SJSA1 (cell line): ENCODE measurements at regions not wholly inside any gene's neighbourhood (a gene's known extent, or its start where the extent isn't known, plus 50 kb on each side); places are given as distances from the start of the nearest gene placed in this dataset.

Experiments used
- DNase-seq, 2 experiments: peaks; one replicate each; pipeline ENCODE4 v3.0.0-alpha.2; 2015 to 2020; ENCODE audit warnings: low spot score in 2 of 2, low read depth in 1 of 2
- H3K27ac ChIP-seq: fragments of 250-450 bp; sonication (Bioruptor Pico); 2 replicates; pipeline ENCODE4 v1.5.1; 2020; ENCODE audit warnings: mild to moderate bottlenecking, moderate library complexity
- H3K27me3 ChIP-seq: fragments of 250-450 bp; sonication (Bioruptor Pico); replicated peaks from 2 replicates; pipeline ENCODE4 v1.5.1; 2020; ENCODE audit warnings: mild to moderate bottlenecking, moderate library complexity
- H3K36me3 ChIP-seq: fragments of 250-450 bp; sonication (Bioruptor Pico); 2 replicates; pipeline ENCODE4 v1.5.1; 2020; ENCODE audit warnings: mild to moderate bottlenecking
- H3K4me1 ChIP-seq: fragments of 250-450 bp; sonication (Bioruptor Pico); replicated peaks from 2 replicates; pipeline ENCODE4 v1.6.1; 2021; ENCODE audit warnings: mild to moderate bottlenecking
- H3K4me3 ChIP-seq: fragments of 250-450 bp; sonication (Bioruptor Pico); 2 replicates; pipeline ENCODE4 v1.5.1; 2020; ENCODE audit warnings: mild to moderate bottlenecking
- H3K9me3 ChIP-seq: fragments of 250-450 bp; sonication (Bioruptor Pico); replicated peaks from 2 replicates; pipeline ENCODE4 v1.5.1; 2020; ENCODE audit warnings: mild to moderate bottlenecking

- Histone ChIP-seq H3K4me1 (no peaks in the 10 kb centered on the region), H3K9me3 (no peaks in the 10 kb centered on the region), H3K27ac (no peak overlapping the region), H3K4me3 (no peak overlapping the region), H3K36me3 (no peaks in the 10 kb centered on the region), H3K27me3 (no peaks in the 10 kb centered on the region)
- no peak for DNase-seq
These were observed 438.0 kb upstream of the NXPH2 start for GRCh38 chr2:139218181-139218580.

GRCh38 chr2:139217641-139218040 lies 437.5 kb upstream of the NXPH2 start:
- H3K27me3 ChIP-seq = no peaks in the 10 kb centered on the region
- no peak for DNase-seq

GRCh38 chr2:139216435-139216834 lies 436.2 kb upstream of the NXPH2 start:
- Histone ChIP-seq H3K9me3 (no peaks in the 10 kb centered on the region), H3K4me3 (no peak overlapping the region), H3K27me3 (no peaks in the 10 kb centered on the region), H3K27ac (no peak overlapping the region), H3K4me1 (no peaks in the 10 kb centered on the region), H3K36me3 (no peaks in the 10 kb centered on the region)
- DNase-seq = no peak

More at GRCh38 chr2:139217641-139218040, 437.5 kb upstream of the NXPH2 start:
- no peaks in the 10 kb centered on the region for H3K4me1 ChIP-seq
- no peaks in the 10 kb centered on the region for H3K9me3 ChIP-seq
- no peaks in the 10 kb centered on the region for H3K36me3 ChIP-seq
- H3K27ac ChIP-seq = no peak overlapping the region
- H3K4me3 ChIP-seq = no peak overlapping the region

- Histone ChIP-seq H3K36me3 (no peaks in the 10 kb centered on the region), H3K27ac (no peak overlapping the region), H3K4me1 (no peaks in the 10 kb centered on the region), H3K9me3 (no peaks in the 10 kb centered on the region), H3K27me3 (no peaks in the 10 kb centered on the region), H3K4me3 (no peak overlapping the region)
- DNase-seq = no peak
These were observed 434.6 kb upstream of the NXPH2 start for GRCh38 chr2:139214801-139215200.

GRCh38 chr2:139209586-139209985 lies 429.4 kb upstream of the NXPH2 start:
- no peak overlapping the region for H3K27ac ChIP-seq
- no peaks in the 10 kb centered on the region for H3K36me3 ChIP-seq
- no peak for DNase-seq
- no peaks in the 10 kb centered on the region for H3K9me3 ChIP-seq
- H3K27me3 ChIP-seq = peaks cover 8% of the 10 kb centered on the region; the same call in 1 of the 2 replicates
- no peaks in the 10 kb centered on the region for H3K4me1 ChIP-seq
- no peak overlapping the region for H3K4me3 ChIP-seq

- no peaks in the 10 kb centered on the region; the same call in 1 of the 2 replicates for H3K9me3 ChIP-seq
- no peak overlapping the region for H3K27ac ChIP-seq
- no peaks in the 10 kb centered on the region for H3K4me1 ChIP-seq
- H3K27me3 ChIP-seq = peaks cover 8% of the 10 kb centered on the region; the same call in 1 of the 2 replicates
- no peak overlapping the region for H3K4me3 ChIP-seq
- DNase-seq = no peak
- no peaks in the 10 kb centered on the region for H3K36me3 ChIP-seq
These were observed 421.3 kb upstream of the NXPH2 start for GRCh38 chr2:139201516-139201915.

- no peaks in the 10 kb centered on the region for H3K36me3 ChIP-seq
- H3K27ac ChIP-seq = no peak overlapping the region
- no peaks in the 10 kb centered on the region for H3K9me3 ChIP-seq
- no peak for DNase-seq
- no peak overlapping the region for H3K4me3 ChIP-seq
- H3K4me1 ChIP-seq = no peaks in the 10 kb centered on the region
- H3K27me3 ChIP-seq = no peaks in the 10 kb centered on the region
These were observed 416.6 kb upstream of the NXPH2 start for GRCh38 chr2:139196754-139197153.

- Histone ChIP-seq H3K4me1 (no peaks in the 10 kb centered on the region), H3K27ac (no peak overlapping the region), H3K36me3 (no peaks in the 10 kb centered on the region), H3K4me3 (no peak overlapping the region), H3K9me3 (no peaks in the 10 kb centered on the region), H3K27me3 (no peaks in the 10 kb centered on the region)
- DNase-seq = no peak
These were observed 414.4 kb upstream of the NXPH2 start for GRCh38 chr2:139194546-139194945.

- no peaks in the 10 kb centered on the region for H3K9me3 ChIP-seq
- H3K4me3 ChIP-seq = no peak overlapping the region
- H3K36me3 ChIP-seq = no peaks in the 10 kb centered on the region
- H3K27me3 ChIP-seq = no peaks in the 10 kb centered on the region
- no peak overlapping the region for H3K27ac ChIP-seq
- H3K4me1 ChIP-seq = no peaks in the 10 kb centered on the region
- DNase-seq = no peak
These were observed 396.9 kb upstream of the NXPH2 start for GRCh38 chr2:139177041-139177440.

GRCh38 chr2:139175510-139175909 lies 395.3 kb upstream of the NXPH2 start:
- Histone ChIP-seq H3K4me3 (no peak overlapping the region), H3K9me3 (no peaks in the 10 kb centered on the region), H3K27ac (no peak overlapping the region), H3K36me3 (no peaks in the 10 kb centered on the region), H3K4me1 (no peaks in the 10 kb centered on the region), H3K27me3 (no peaks in the 10 kb centered on the region)
- DNase-seq = no peak

GRCh38 chr2:139170406-139170805 lies 390.2 kb upstream of the NXPH2 start:
- Histone ChIP-seq H3K27me3 (no peaks in the 10 kb centered on the region), H3K36me3 (no peaks in the 10 kb centered on the region), H3K9me3 (no peaks in the 10 kb centered on the region), H3K4me3 (no peak overlapping the region), H3K27ac (no peak overlapping the region), H3K4me1 (no peaks in the 10 kb centered on the region)
- DNase-seq = no peak

- no peaks in the 10 kb centered on the region for H3K36me3 ChIP-seq
- DNase-seq = no peak
These were observed 385.4 kb upstream of the NXPH2 start for GRCh38 chr2:139165601-139166000.

GRCh38 chr2:139165041-139165440 lies 384.9 kb upstream of the NXPH2 start:
- DNase-seq = no peak
- no peaks in the 10 kb centered on the region for H3K36me3 ChIP-seq
- no peaks in the 10 kb centered on the region for H3K4me1 ChIP-seq
- no peak overlapping the region for H3K4me3 ChIP-seq
- no peaks in the 10 kb centered on the region for H3K9me3 ChIP-seq
- H3K27me3 ChIP-seq = no peaks in the 10 kb centered on the region
- H3K27ac ChIP-seq = no peak overlapping the region

More at GRCh38 chr2:139165601-139166000, 385.4 kb upstream of the NXPH2 start:
- Histone ChIP-seq H3K4me1 (no peaks in the 10 kb centered on the region), H3K9me3 (no peaks in the 10 kb centered on the region), H3K27ac (no peak overlapping the region), H3K4me3 (no peak overlapping the region), H3K27me3 (no peaks in the 10 kb centered on the region)

- H3K9me3 ChIP-seq = no peaks in the 10 kb centered on the region
These were observed 382.8 kb upstream of the NXPH2 start for GRCh38 chr2:139162957-139163356.

GRCh38 chr2:139162456-139162855 lies 382.3 kb upstream of the NXPH2 start:
- no peaks in the 10 kb centered on the region for H3K36me3 ChIP-seq

More at GRCh38 chr2:139162957-139163356, 382.8 kb upstream of the NXPH2 start:
- Histone ChIP-seq H3K36me3 (no peaks in the 10 kb centered on the region), H3K27ac (no peak overlapping the region), H3K4me3 (no peak overlapping the region), H3K4me1 (no peaks in the 10 kb centered on the region), H3K27me3 (0 out of 2 replicates have a peak, but pooled peaks cover 3% of the 10 kb centered on the region)
- no peak for DNase-seq

More at GRCh38 chr2:139162456-139162855, 382.3 kb upstream of the NXPH2 start:
- Histone ChIP-seq H3K27me3 (0 out of 2 replicates have a peak, but pooled peaks cover 3% of the 10 kb centered on the region), H3K27ac (no peak overlapping the region), H3K4me3 (no peak overlapping the region), H3K4me1 (no peaks in the 10 kb centered on the region), H3K9me3 (no peaks in the 10 kb centered on the region)
- DNase-seq = no peak
